Activated T-cell treated with anti-CD3 and anti-CD28 coated beads for 1 hour (primary cell): ENCODE measurements at regions not wholly inside any gene's neighbourhood (a gene's known extent, or its start where the extent isn't known, plus 50 kb on each side); places are given as distances from the start of the nearest gene placed in this dataset.

Source experiments
- DNase-seq: peaks from one replicate; pipeline ENCODE4 v3.0.0-alpha.2; 2020; ENCODE audit warnings: low read depth

GRCh38 chr3:152100491-152101132, 168.1 kb upstream of the MBNL1 start:
- DNase-seq, result no peak

GRCh38 chr3:152102410-152102809, 166.3 kb upstream of the MBNL1 start:
- DNase-seq, result no peak

GRCh38 chr3:152103257-152103656, 165.5 kb upstream of the MBNL1 start:
- no peak for DNase-seq

GRCh38 chr3:152104847-152105415, 163.8 kb upstream of the MBNL1 start:
- no peak for DNase-seq

GRCh38 chr3:152105446-152105845, 163.3 kb upstream of the MBNL1 start:
- no peak for DNase-seq

- no peak for DNase-seq
Observed at GRCh38 chr3:152109038-152109437, 159.7 kb upstream of the MBNL1 start.

GRCh38 chr3:152113413-152113812, 155.3 kb upstream of the MBNL1 start:
- DNase-seq, result no peak

GRCh38 chr3:152113992-152114651, 154.6 kb upstream of the MBNL1 start:
- DNase-seq, result no peak

- no peak for DNase-seq
Observed at GRCh38 chr3:152120601-152121269, 148.0 kb upstream of the MBNL1 start.

GRCh38 chr3:152121270-152121636, 147.5 kb upstream of the MBNL1 start:
- DNase-seq, result no peak

- DNase-seq, result no peak
Observed at GRCh38 chr3:152122851-152123250, 145.9 kb upstream of the MBNL1 start.

GRCh38 chr3:152123457-152123856, 145.3 kb upstream of the MBNL1 start:
- DNase-seq, result no peak

GRCh38 chr3:152126260-152126659, 142.5 kb upstream of the MBNL1 start:
- no peak for DNase-seq

- DNase-seq, result no peak
Observed at GRCh38 chr3:152127058-152127457, 141.7 kb upstream of the MBNL1 start.

GRCh38 chr3:152128356-152128755, 140.4 kb upstream of the MBNL1 start:
- DNase-seq, result no peak

GRCh38 chr3:152139651-152140050, 129.1 kb upstream of the MBNL1 start:
- DNase-seq, result no peak

- no peak for DNase-seq
Observed at GRCh38 chr3:152146461-152146860, 122.3 kb upstream of the MBNL1 start.

- no peak for DNase-seq
Observed at GRCh38 chr3:152147748-152148147, 121.0 kb upstream of the MBNL1 start.

GRCh38 chr3:152148579-152148978, 120.2 kb upstream of the MBNL1 start:
- no peak for DNase-seq

GRCh38 chr3:152149832-152150231, 118.9 kb upstream of the MBNL1 start:
- no peak for DNase-seq

GRCh38 chr3:152151216-152151876, 117.4 kb upstream of the MBNL1 start:
- no peak for DNase-seq
